ENCODE measurements at regions not wholly inside any gene's neighbourhood (a gene's known extent, or its start where the extent isn't known, plus 50 kb on each side); places are given as distances from the start of the nearest gene placed in this dataset.

DNA sequence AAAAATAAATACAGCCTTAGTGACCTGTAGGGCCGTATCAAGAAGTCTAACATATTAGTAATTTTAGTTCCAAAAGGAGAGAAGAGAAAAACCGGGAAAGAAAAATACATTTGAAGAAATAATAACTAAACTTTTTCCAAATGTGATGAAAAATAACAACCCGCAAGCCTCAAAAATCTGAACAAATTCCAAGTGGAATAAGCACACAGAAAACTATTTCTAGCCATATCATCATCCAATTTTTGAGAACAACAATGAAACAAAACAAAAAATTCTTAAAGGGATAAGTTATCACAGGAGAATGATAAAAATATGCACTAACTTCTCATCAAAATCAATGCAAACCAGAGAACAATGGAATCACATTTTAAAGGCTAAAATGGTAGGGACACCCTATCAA, 198.1 kb upstream of the PLXNC1 start:
- TF ChIP-seq ZNF24 (IDR thresholded peaks at IDR 0.05), result no peak
- TF ChIP-seq KLF16 (IDR thresholded peaks at IDR 0.05), result no peak
- TF ChIP-seq SAP30 (IDR thresholded peaks at IDR 0.05; ENCODE audit: borderline replicate concordance, insufficient read depth, low read depth, low read length, poor library complexity, severe bottlenecking), result no peak
- no peak for TF ChIP-seq TEAD1 (CRISPR knock-in tag; IDR thresholded peaks at IDR 0.05)
- no peak for TF ChIP-seq CHD4 (IDR thresholded peaks at IDR 0.05; ENCODE audit: insufficient read depth, insufficient replicate concordance, low read depth, low read length, poor library complexity, severe bottlenecking)

All from K562 (cell line).